Stimulated activated naive B cell treated with anti-CD40 and anti-IgM and Interleukin-4, amounts not matched to agents 10 μg/mL and 1 μg/mL and 100 μg/mL, for 72 hours (primary cell): ENCODE measurements at regions not wholly inside any gene's neighbourhood (a gene's known extent, or its start where the extent isn't known, plus 50 kb on each side); places are given as distances from the start of the nearest gene placed in this dataset.

Experiments used
- ATAC-seq, 2 donors: fragments of 150-1000 bp; cut with Tn5 transposase; replicated peaks; 2 replicates each; pipeline ENCODE4 v1.10.0; 2021; ENCODE audit warnings: moderate library complexity in 1 of 2
- DNase-seq: peaks from one replicate; pipeline ENCODE4 v3.0.0; 2021
- H3K27ac Mint-ChIP-seq: one replicate; pipeline ENCODE4 v1.8.0; 2022; ENCODE audit warnings: mild to moderate bottlenecking, mixed read lengths
- H3K27me3 Mint-ChIP-seq, 2 donors: one replicate each; pipeline ENCODE4 v1.8.0; 2022; ENCODE audit warnings: mixed read lengths in 2 of 2
- H3K36me3 Mint-ChIP-seq, 2 donors: one replicate each; pipeline ENCODE4 v1.8.0; 2022; ENCODE audit warnings: mixed read lengths in 2 of 2, mild to moderate bottlenecking in 1 of 2
- H3K4me1 Mint-ChIP-seq, 2 donors: one replicate each; pipeline ENCODE4 v1.8.0; 2022; ENCODE audit warnings: mixed read lengths in 2 of 2, mild to moderate bottlenecking in 1 of 2
- H3K4me3 Mint-ChIP-seq, 2 donors: one replicate each; pipeline ENCODE4 v1.8.0; 2022; ENCODE audit warnings: mild to moderate bottlenecking in 2 of 2, mixed read lengths in 2 of 2, moderate library complexity in 1 of 2
- H3K9me3 Mint-ChIP-seq, 2 donors: one replicate each; pipeline ENCODE4 v1.8.0; 2022; ENCODE audit warnings: mixed read lengths in 2 of 2, mild to moderate bottlenecking in 1 of 2

- Mint-ChIP-seq H3K4me1 (no peaks in the 10 kb centered on the region), H3K27ac (no peak overlapping the region), H3K4me3 (no peak overlapping the region), H3K36me3 (no peaks in the 10 kb centered on the region), H3K27me3 (peaks cover 0 to 2% of the 10 kb centered on the region in 2 donors), H3K9me3 (no peaks in the 10 kb centered on the region)
- ATAC-seq: peak in 1 of 2 donors; percentile 18
- DNase-seq: no peak
These were observed 634.9 kb upstream of the ZNF608 start for GRCh38 chr5:125381290-125381689.

- Mint-ChIP-seq H3K36me3 (no peaks in the 10 kb centered on the region), H3K27me3 (no peaks in the 10 kb centered on the region), H3K4me1 (no peaks in the 10 kb centered on the region), H3K4me3 (no peak overlapping the region), H3K9me3 (no peaks in the 10 kb centered on the region), H3K27ac (no peak overlapping the region)
- DNase-seq (no peak), ATAC-seq (no peak)
These were observed 637.6 kb upstream of the ZNF608 start for GRCh38 chr5:125384071-125384470.

GRCh38 chr5:125390326-125390725, 643.9 kb upstream of the ZNF608 start:
- Mint-ChIP-seq H3K4me3 (no peak overlapping the region), H3K4me1 (peaks cover 3 to 7% of the 10 kb centered on the region in 2 donors), H3K27ac (no peak overlapping the region), H3K9me3 (peaks cover 0 to 3% of the 10 kb centered on the region in 2 donors), H3K36me3 (no peaks in the 10 kb centered on the region), H3K27me3 (no peaks in the 10 kb centered on the region)
- ATAC-seq: no peak
- no peak for DNase-seq

- DNase-seq (no peak), ATAC-seq (no peak)
- peaks cover 0 to 4% of the 10 kb centered on the region in 2 donors for H3K9me3 Mint-ChIP-seq
- peaks cover 0 to 2% of the 10 kb centered on the region in 2 donors for H3K36me3 Mint-ChIP-seq
- no peaks in the 10 kb centered on the region for H3K27me3 Mint-ChIP-seq
- H3K4me1 Mint-ChIP-seq: peaks cover 3 to 7% of the 10 kb centered on the region in 2 donors
- no peak overlapping the region for H3K4me3 Mint-ChIP-seq
- no peak overlapping the region for H3K27ac Mint-ChIP-seq
These were observed 646.9 kb upstream of the ZNF608 start for GRCh38 chr5:125393221-125393815.

GRCh38 chr5:125394661-125395280, 648.3 kb upstream of the ZNF608 start:
- Mint-ChIP-seq H3K36me3 (peaks cover 0 to 2% of the 10 kb centered on the region in 2 donors), H3K4me1 (peaks cover 3 to 7% of the 10 kb centered on the region in 2 donors), H3K27ac (no peak overlapping the region), H3K9me3 (peaks cover 0 to 4% of the 10 kb centered on the region in 2 donors), H3K4me3 (no peak overlapping the region), H3K27me3 (no peaks in the 10 kb centered on the region)
- no peak for ATAC-seq
- DNase-seq: no peak

- ATAC-seq (no peak), DNase-seq (no peak)
These were observed 650.0 kb upstream of the ZNF608 start for GRCh38 chr5:125396462-125396861.

GRCh38 chr5:125398466-125398865, 652.0 kb upstream of the ZNF608 start:
- Mint-ChIP-seq H3K27me3 (no peaks in the 10 kb centered on the region), H3K36me3 (peaks cover 0 to 2% of the 10 kb centered on the region in 2 donors), H3K4me1 (peaks cover 3 to 7% of the 10 kb centered on the region in 2 donors), H3K9me3 (peaks cover 0 to 4% of the 10 kb centered on the region in 2 donors), H3K27ac (no peak overlapping the region), H3K4me3 (no peak overlapping the region)
- no peak for DNase-seq
- no peak for ATAC-seq

More at GRCh38 chr5:125396462-125396861, 650.0 kb upstream of the ZNF608 start:
- peaks cover 3 to 7% of the 10 kb centered on the region in 2 donors for H3K4me1 Mint-ChIP-seq
- peaks cover 0 to 2% of the 10 kb centered on the region in 2 donors for H3K36me3 Mint-ChIP-seq
- no peaks in the 10 kb centered on the region for H3K27me3 Mint-ChIP-seq
- no peak overlapping the region for H3K27ac Mint-ChIP-seq
- H3K4me3 Mint-ChIP-seq: no peak overlapping the region
- H3K9me3 Mint-ChIP-seq: peaks cover 0 to 4% of the 10 kb centered on the region in 2 donors

GRCh38 chr5:125399885-125400284, 653.4 kb upstream of the ZNF608 start:
- peaks cover 0 to under 1% of the 10 kb centered on the region in 2 donors for H3K4me1 Mint-ChIP-seq
- DNase-seq (no peak), ATAC-seq (no peak)
- no peaks in the 10 kb centered on the region for H3K27me3 Mint-ChIP-seq
- no peak overlapping the region for H3K4me3 Mint-ChIP-seq
- H3K27ac Mint-ChIP-seq: no peak overlapping the region
- peaks cover 0 to 1% of the 10 kb centered on the region in 2 donors for H3K9me3 Mint-ChIP-seq
- peaks cover 0 to 2% of the 10 kb centered on the region in 2 donors for H3K36me3 Mint-ChIP-seq

GRCh38 chr5:125401724-125402622, 655.5 kb upstream of the ZNF608 start:
- Mint-ChIP-seq H3K27ac (no peak overlapping the region), H3K27me3 (no peaks in the 10 kb centered on the region), H3K4me1 (no peaks in the 10 kb centered on the region), H3K4me3 (no peak overlapping the region), H3K36me3 (peaks cover 0 to 2% of the 10 kb centered on the region in 2 donors), H3K9me3 (peaks cover 0 to 3% of the 10 kb centered on the region in 2 donors)
- ATAC-seq (no peak), DNase-seq (no peak)

- DNase-seq (no peak), ATAC-seq (no peak)
- no peaks in the 10 kb centered on the region for H3K36me3 Mint-ChIP-seq
- peaks cover 0 to 2% of the 10 kb centered on the region in 2 donors for H3K9me3 Mint-ChIP-seq
- no peak overlapping the region for H3K27ac Mint-ChIP-seq
- H3K4me3 Mint-ChIP-seq: no peak overlapping the region
- H3K27me3 Mint-ChIP-seq: no peaks in the 10 kb centered on the region
- H3K4me1 Mint-ChIP-seq: no peaks in the 10 kb centered on the region
These were observed 656.3 kb upstream of the ZNF608 start for GRCh38 chr5:125402787-125403186.

- ATAC-seq (no peak), DNase-seq (no peak)
- H3K27me3 Mint-ChIP-seq: no peaks in the 10 kb centered on the region
- H3K4me1 Mint-ChIP-seq: peaks cover 6 to 10% of the 10 kb centered on the region in 2 donors
- H3K9me3 Mint-ChIP-seq: peaks cover 0 to 2% of the 10 kb centered on the region in 2 donors
- H3K4me3 Mint-ChIP-seq: no peak overlapping the region
- no peak overlapping the region for H3K27ac Mint-ChIP-seq
- no peaks in the 10 kb centered on the region for H3K36me3 Mint-ChIP-seq
These were observed 657.6 kb upstream of the ZNF608 start for GRCh38 chr5:125404056-125404455.

- ATAC-seq (peak; percentile 85 to 87), DNase-seq (peak; percentile 4)
- peaks cover 25 to 36% of the 10 kb centered on the region in 2 donors for H3K4me1 Mint-ChIP-seq
- no peaks in the 10 kb centered on the region for H3K36me3 Mint-ChIP-seq
- no peak overlapping the region for H3K4me3 Mint-ChIP-seq
- no peaks in the 10 kb centered on the region for H3K27me3 Mint-ChIP-seq
- peaks cover 0 to 2% of the 10 kb centered on the region in 2 donors for H3K9me3 Mint-ChIP-seq
- H3K27ac Mint-ChIP-seq: no peak overlapping the region
These were observed 662.2 kb upstream of the ZNF608 start for GRCh38 chr5:125408448-125409233.

GRCh38 chr5:125409234-125409860, 662.9 kb upstream of the ZNF608 start:
- no peak for ATAC-seq
- peaks cover 25 to 36% of the 10 kb centered on the region in 2 donors for H3K4me1 Mint-ChIP-seq
- no peaks in the 10 kb centered on the region for H3K27me3 Mint-ChIP-seq
- no peak for DNase-seq
- peaks cover 0 to 2% of the 10 kb centered on the region in 2 donors for H3K9me3 Mint-ChIP-seq
- no peak overlapping the region for H3K4me3 Mint-ChIP-seq
- H3K27ac Mint-ChIP-seq: no peak overlapping the region
- no peaks in the 10 kb centered on the region for H3K36me3 Mint-ChIP-seq
